GM12878 (cell line): ENCODE measurements at regions not wholly inside any gene's neighbourhood (a gene's known extent, or its start where the extent isn't known, plus 50 kb on each side); places are given as distances from the start of the nearest gene placed in this dataset.
A peak's percentile ranks its signal among the peaks of the same experiment; 100 is the strongest.
"Not testable (repeated sequence)": the region's sequence is repeated elsewhere in the genome, so short reads cannot be mapped to it uniquely, and the experiment has no call there.

Experiments
- ATAC-seq: fragments of 200-7000 bp; cut with Tn5 transposase; 3 replicates; pipeline ENCODE4 v1.9.1; 2020; ENCODE audit warnings: mild to moderate bottlenecking, moderate library complexity
- BruUV-seq: library from RNA; stranded (reverse); fragments of 400-500 nt; replicated peaks from 2 replicates; lab custom pipeline; 2021; lab: Mats Ljungman, UMichigan
- CTCF ChIA-PET: fragments of 300-600 bp; sonication (Branson Sonifier 250); formaldehyde crosslinking; extraction: SDS; loops from one replicate; lab custom pipeline; 2021; ENCODE audit warnings: inconsistent platforms; lab: Yijun Ruan, JAX
- POLR2A ChIA-PET: fragments of 350-600 bp; formaldehyde crosslinking; extraction: SDS; loops from one replicate; lab custom pipeline; 2021; ENCODE audit warnings: inconsistent platforms; lab: Charles Lee
- RAD21 ChIA-PET: fragments of 300-600 bp; sonication (Branson Sonifier 250); formaldehyde crosslinking; loops from one replicate; lab custom pipeline; 2023; ENCODE audit warnings: antibody characterized with exemption; ENCODE audit not compliant: unreplicated experiment; lab: Charles Lee
- SMC1A ChIA-PET: fragments of 300-600 bp; sonication (Branson Sonifier 250); formaldehyde crosslinking; loops from one replicate; lab custom pipeline; 2023; ENCODE audit not compliant: unreplicated experiment, uncharacterized antibody; lab: Charles Lee
- DNase-seq: peaks from one replicate; pipeline ENCODE4 v3.0.0-alpha.2; 2011; ENCODE audit warnings: low read depth, low spot score
- FAIRE-seq: peaks from 3 replicates; lab custom pipeline; 2011; peaks lifted over from hg19 to GRCh38; lab: Jason Lieb, UNC
- H2AFZ ChIP-seq: 2 replicates; pipeline ENCODE4 v1.6.0; 2011; ENCODE audit warnings: low read depth, low read length, control low read depth; ENCODE audit not compliant: control insufficient read depth
- H3K27ac ChIP-seq: 2 replicates; pipeline ENCODE4 v1.5.1; 2011; ENCODE audit warnings: control low read depth; ENCODE audit not compliant: control insufficient read depth, insufficient read depth
- H3K27me3 ChIP-seq, 2 experiments: replicated peaks in 1 of 2; 2 replicates each; pipeline versions ENCODE4 v1.6.0 to v1.6.1; 2011; ENCODE audit warnings: low read length in 1 of 2; ENCODE audit not compliant: control insufficient read depth in 2 of 2, insufficient read depth in 2 of 2
- H3K36me3 ChIP-seq, 2 experiments: 2 replicates each; pipeline ENCODE4 v1.5.1; 2011; ENCODE audit warnings: low read length in 1 of 2; ENCODE audit not compliant: control insufficient read depth in 2 of 2, insufficient read depth in 2 of 2
- H3K4me1 ChIP-seq: 2 replicates; pipeline ENCODE4 v1.6.1; 2011; ENCODE audit warnings: mild to moderate bottlenecking, low read length, moderate library complexity, mixed read lengths; ENCODE audit not compliant: control insufficient read depth, insufficient read depth
- H3K4me2 ChIP-seq: 2 replicates; pipeline ENCODE4 v1.6.0; 2011; ENCODE audit warnings: control low read depth; ENCODE audit not compliant: control insufficient read depth, insufficient read depth
- H3K4me3 ChIP-seq: fragments of 200-600 bp; sonication (generic); 2 replicates; pipeline ENCODE4 v1.5.1; 2016
- H3K79me2 ChIP-seq: 2 replicates; pipeline ENCODE4 v1.6.0; 2011; ENCODE audit warnings: low read length; ENCODE audit not compliant: control insufficient read depth, insufficient read depth
- H3K9ac ChIP-seq: 2 replicates; pipeline ENCODE4 v1.8.0; 2011; ENCODE audit warnings: low read length, control low read depth, mixed read lengths; ENCODE audit not compliant: control insufficient read depth, insufficient read depth
- H3K9me3 ChIP-seq: replicated peaks from 3 replicates; pipeline ENCODE4 v1.5.1; 2011; ENCODE audit warnings: mild to moderate bottlenecking, low read length; ENCODE audit not compliant: control insufficient read depth, insufficient read depth
- H4K20me1 ChIP-seq: 2 replicates; pipeline ENCODE4 v1.6.0; 2011; ENCODE audit not compliant: control insufficient read depth, insufficient read depth
- ATF3 ChIP-seq: IDR thresholded peaks from 2 replicates; pipeline ENCODE4 v1.6.1; 2011; ENCODE audit warnings: low read depth, mild to moderate bottlenecking, low read length, moderate library complexity, borderline replicate concordance; ENCODE audit errors: extremely low read depth
- CBFB ChIP-seq: IDR thresholded peaks from 2 replicates; pipeline ENCODE4 v1.6.1; 2016; ENCODE audit warnings: antibody characterized with exemption, low read depth
- CHD4 ChIP-seq: fragments of 200-600 bp; sonication (generic); IDR thresholded peaks from 2 replicates; pipeline ENCODE4 v1.6.1; 2016; ENCODE audit warnings: mild to moderate bottlenecking
- E2F4 ChIP-seq: IDR thresholded peaks from 2 replicates; pipeline ENCODE4 v1.6.1; 2012; ENCODE audit warnings: low read depth, low read length, improper control_type of control experiment
- HCFC1 ChIP-seq: fragments of 150-350 bp; IDR thresholded peaks from 2 replicates; pipeline ENCODE4 v1.6.1; 2014; ENCODE audit warnings: low read length
- HDAC2 ChIP-seq: fragments of 200-600 bp; sonication (generic); IDR thresholded peaks from 2 replicates; pipeline ENCODE4 v1.6.1; 2017
- IRF5 ChIP-seq: fragments of 450-650 bp; IDR thresholded peaks from 2 replicates; pipeline ENCODE4 v1.6.1; 2017; ENCODE audit warnings: borderline replicate concordance
- NFYA ChIP-seq: IDR thresholded peaks from 2 replicates; pipeline ENCODE4 v1.6.1; 2011; ENCODE audit warnings: low read depth, mild to moderate bottlenecking, low read length, improper control_type of control experiment, borderline replicate concordance
- NFYB ChIP-seq: IDR thresholded peaks from 2 replicates; pipeline ENCODE4 v1.6.1; 2011; ENCODE audit warnings: low read depth, mild to moderate bottlenecking, low read length, improper control_type of control experiment, moderate library complexity; ENCODE audit not compliant: insufficient read depth
- NR2C2 ChIP-seq: IDR thresholded peaks from 2 replicates; pipeline ENCODE4 v1.6.1; 2011; ENCODE audit warnings: borderline replicate concordance, low read depth; ENCODE audit not compliant: control insufficient read depth, insufficient read length
- SMC3 ChIP-seq: IDR thresholded peaks from 2 replicates; pipeline ENCODE4 v1.6.1; 2011; ENCODE audit warnings: low read length, improper control_type of control experiment, borderline replicate concordance
- YY1 ChIP-seq: IDR thresholded peaks from 2 replicates; pipeline ENCODE4 v1.6.1; 2011; ENCODE audit warnings: low read depth, mild to moderate bottlenecking, low read length
- whole genome bisulfite sequencing: methylation state at CpG from one replicate; pipeline ENCODE4 v1.1.6; 2016; ENCODE audit warnings: low lambda C conversion rate; ENCODE audit not compliant: insufficient replicate concordance, insufficient coverage; ENCODE audit errors: missing lambda C conversion rate; 5-methylcytosine and 5-hydroxymethylcytosine counted together
- in situ Hi-C: fragments of 300-500 bp; cut with MboI; formaldehyde crosslinking; loops from 9 replicates; pipeline ENCODE4 v1.14.3; 2018; ENCODE audit warnings: mixed read lengths
- intact Hi-C: fragments of 100-400 bp; cut with micrococcal nuclease; formaldehyde crosslinking; loops from one replicate; pipeline ENCODE4 v1.14.2; 2022; ENCODE audit not compliant: unreplicated experiment

GRCh38 chr2:107753806-107754205, 72.9 kb upstream of the RGPD4 start:
- H3K4me3 ChIP-seq, CTCF ChIA-PET, H3K9ac ChIP-seq, H4K20me1 ChIP-seq, H3K36me3 ChIP-seq, POLR2A ChIA-PET, H2AFZ ChIP-seq, H3K4me1 ChIP-seq, intact Hi-C loops, H3K4me2 ChIP-seq, RAD21 ChIA-PET, H3K79me2 ChIP-seq, H3K9me3 ChIP-seq, DNase-seq, ATAC-seq, BruUV-seq, in situ Hi-C loops, H3K27ac ChIP-seq, H3K27me3 ChIP-seq, FAIRE-seq: not testable (repeated sequence)
- peak; percentile 24; the same call in 1 of the 2 replicates for TF ChIP-seq NFYB
- SMC1A ChIA-PET: interaction anchor here (0.6 to 1.2 kb wide), 2 partner anchors 11 to 17 kb away, joined by 3 to 4 read pairs; no protein-coding TSS in a partner anchor
- 58% methylated on average over 8 of the region's 8 CpGs for WGBS

- no peak overlapping the region for H3K4me2 ChIP-seq
- intact Hi-C loops (no loop called here), in situ Hi-C loops (no loop called here)
- no peak overlapping the region for H3K4me3 ChIP-seq
- H3K79me2 ChIP-seq: no peaks in the 10 kb centered on the region
- ATAC-seq (no peak), DNase-seq (no peak), FAIRE-seq (no peak)
- ChIA-PET RAD21 (no interaction called here), SMC1A (interaction anchor here (0.7 kb wide), 1 partner anchor 24 kb away, joined by 3 read pairs; no protein-coding TSS in a partner anchor), CTCF (no interaction called here), POLR2A (no interaction called here)
- H3K36me3 ChIP-seq: no peaks in the 10 kb centered on the region
- H3K4me1 ChIP-seq: no peaks in the 10 kb centered on the region
- no peak overlapping the region for H2AFZ ChIP-seq
- TF ChIP-seq NFYA (no peak), YY1 (no peak), ATF3 (no peak), SMC3 (no peak), E2F4 (no peak), HDAC2 (no peak), IRF5 (no peak), HCFC1 (no peak), CBFB (no peak), NR2C2 (no peak), CHD4 (no peak)
- H3K9ac ChIP-seq: no peak overlapping the region
- BruUV-seq: no TSS peak
- WGBS: 47% methylated on average over 5 of the region's 5 CpGs
- H3K27ac ChIP-seq: no peak overlapping the region
- no peaks in the 10 kb centered on the region for H3K9me3 ChIP-seq
- no peaks in the 10 kb centered on the region for H4K20me1 ChIP-seq
- no peaks in the 10 kb centered on the region for H3K27me3 ChIP-seq
Observed at GRCh38 chr2:107757223-107757622, 69.5 kb upstream of the RGPD4 start.
